GM21528 (cell line): ENCODE measurements at regions not wholly inside any gene's neighbourhood (a gene's known extent, or its start where the extent isn't known, plus 50 kb on each side); places are given as distances from the start of the nearest gene placed in this dataset.

Experiments used
- ATAC-seq: cut with Tn5 transposase; IDR thresholded peaks from one replicate; pipeline ENCODE4 v1.9.1; 2021; ENCODE audit warnings: mild to moderate bottlenecking, moderate library complexity; ENCODE audit not compliant: unreplicated experiment, low FRiP score

- no peak for ATAC-seq
These were observed 426.8 kb downstream of the ADGRL2 start for GRCh38 chr1:82227306-82228095.

- no peak for ATAC-seq
These were observed 425.4 kb downstream of the ADGRL2 start for GRCh38 chr1:82226186-82226505.

GRCh38 chr1:82225421-82226185, 424.9 kb downstream of the ADGRL2 start:
- ATAC-seq, result no peak

- ATAC-seq, result no peak
These were observed 422.4 kb downstream of the ADGRL2 start for GRCh38 chr1:82223091-82223490.

- no peak for ATAC-seq
These were observed 421.0 kb downstream of the ADGRL2 start for GRCh38 chr1:82221721-82222120.

GRCh38 chr1:82220754-82221153, 420.0 kb downstream of the ADGRL2 start:
- no peak for ATAC-seq

GRCh38 chr1:82219841-82220240, 419.1 kb downstream of the ADGRL2 start:
- no peak for ATAC-seq

GRCh38 chr1:82218846-82219245, 418.1 kb downstream of the ADGRL2 start:
- ATAC-seq, result no peak

- no peak for ATAC-seq
These were observed 415.1 kb downstream of the ADGRL2 start for GRCh38 chr1:82215853-82216175.

GRCh38 chr1:82215056-82215852, 414.5 kb downstream of the ADGRL2 start:
- ATAC-seq, result no peak

GRCh38 chr1:82214606-82215005, 413.9 kb downstream of the ADGRL2 start:
- ATAC-seq, result no peak

- ATAC-seq, result no peak
These were observed 396.9 kb downstream of the ADGRL2 start for GRCh38 chr1:82197606-82198005.

GRCh38 chr1:82195245-82195644, 394.5 kb downstream of the ADGRL2 start:
- no peak for ATAC-seq

- ATAC-seq, result no peak
These were observed 384.4 kb downstream of the ADGRL2 start for GRCh38 chr1:82185084-82185483.

GRCh38 chr1:82181846-82182245, 381.1 kb downstream of the ADGRL2 start:
- no peak for ATAC-seq

GRCh38 chr1:82179131-82179530, 378.4 kb downstream of the ADGRL2 start:
- no peak for ATAC-seq

- ATAC-seq, result no peak
These were observed 376.5 kb downstream of the ADGRL2 start for GRCh38 chr1:82177192-82177591.

GRCh38 chr1:82171955-82172354, 371.2 kb downstream of the ADGRL2 start:
- no peak for ATAC-seq

- no peak for ATAC-seq
These were observed 367.7 kb downstream of the ADGRL2 start for GRCh38 chr1:82168482-82168881.

GRCh38 chr1:82165304-82165703, 364.6 kb downstream of the ADGRL2 start:
- no peak for ATAC-seq
